GM12878 (cell line): ENCODE measurements at regions not wholly inside any gene's neighbourhood (a gene's known extent, or its start where the extent isn't known, plus 50 kb on each side); places are given as distances from the start of the nearest gene placed in this dataset.

Experiments
- ATAC-seq: fragments of 200-7000 bp; cut with Tn5 transposase; 3 replicates; pipeline ENCODE4 v1.9.1; 2020; ENCODE audit warnings: mild to moderate bottlenecking, moderate library complexity
- BruUV-seq: library from RNA; stranded (reverse); fragments of 400-500 nt; replicated peaks from 2 replicates; lab custom pipeline; 2021; lab: Mats Ljungman, UMichigan
- CTCF ChIA-PET: fragments of 300-600 bp; sonication (Branson Sonifier 250); formaldehyde crosslinking; extraction: SDS; loops from one replicate; lab custom pipeline; 2021; ENCODE audit warnings: inconsistent platforms; lab: Yijun Ruan, JAX
- POLR2A ChIA-PET: fragments of 350-600 bp; formaldehyde crosslinking; extraction: SDS; loops from one replicate; lab custom pipeline; 2021; ENCODE audit warnings: inconsistent platforms; lab: Charles Lee
- RAD21 ChIA-PET: fragments of 300-600 bp; sonication (Branson Sonifier 250); formaldehyde crosslinking; loops from one replicate; lab custom pipeline; 2023; ENCODE audit warnings: antibody characterized with exemption; ENCODE audit not compliant: unreplicated experiment; lab: Charles Lee
- SMC1A ChIA-PET: fragments of 300-600 bp; sonication (Branson Sonifier 250); formaldehyde crosslinking; loops from one replicate; lab custom pipeline; 2023; ENCODE audit not compliant: unreplicated experiment, uncharacterized antibody; lab: Charles Lee
- DNase-seq: peaks from one replicate; pipeline ENCODE4 v3.0.0-alpha.2; 2011; ENCODE audit warnings: low read depth, low spot score
- FAIRE-seq: peaks from 3 replicates; lab custom pipeline; 2011; peaks lifted over from hg19 to GRCh38; lab: Jason Lieb, UNC
- H2AFZ ChIP-seq: 2 replicates; pipeline ENCODE4 v1.6.0; 2011; ENCODE audit warnings: low read depth, low read length, control low read depth; ENCODE audit not compliant: control insufficient read depth
- H3K27ac ChIP-seq: 2 replicates; pipeline ENCODE4 v1.5.1; 2011; ENCODE audit warnings: control low read depth; ENCODE audit not compliant: control insufficient read depth, insufficient read depth
- H3K27me3 ChIP-seq, 2 experiments: replicated peaks in 1 of 2; 2 replicates each; pipeline versions ENCODE4 v1.6.0 to v1.6.1; 2011; ENCODE audit warnings: low read length in 1 of 2; ENCODE audit not compliant: control insufficient read depth in 2 of 2, insufficient read depth in 2 of 2
- H3K36me3 ChIP-seq, 2 experiments: 2 replicates each; pipeline ENCODE4 v1.5.1; 2011; ENCODE audit warnings: low read length in 1 of 2; ENCODE audit not compliant: control insufficient read depth in 2 of 2, insufficient read depth in 2 of 2
- H3K4me1 ChIP-seq: 2 replicates; pipeline ENCODE4 v1.6.1; 2011; ENCODE audit warnings: mild to moderate bottlenecking, low read length, moderate library complexity, mixed read lengths; ENCODE audit not compliant: control insufficient read depth, insufficient read depth
- H3K4me2 ChIP-seq: 2 replicates; pipeline ENCODE4 v1.6.0; 2011; ENCODE audit warnings: control low read depth; ENCODE audit not compliant: control insufficient read depth, insufficient read depth
- H3K4me3 ChIP-seq: fragments of 200-600 bp; sonication (generic); 2 replicates; pipeline ENCODE4 v1.5.1; 2016
- H3K79me2 ChIP-seq: 2 replicates; pipeline ENCODE4 v1.6.0; 2011; ENCODE audit warnings: low read length; ENCODE audit not compliant: control insufficient read depth, insufficient read depth
- H3K9ac ChIP-seq: 2 replicates; pipeline ENCODE4 v1.8.0; 2011; ENCODE audit warnings: low read length, control low read depth, mixed read lengths; ENCODE audit not compliant: control insufficient read depth, insufficient read depth
- H3K9me3 ChIP-seq: replicated peaks from 3 replicates; pipeline ENCODE4 v1.5.1; 2011; ENCODE audit warnings: mild to moderate bottlenecking, low read length; ENCODE audit not compliant: control insufficient read depth, insufficient read depth
- H4K20me1 ChIP-seq: 2 replicates; pipeline ENCODE4 v1.6.0; 2011; ENCODE audit not compliant: control insufficient read depth, insufficient read depth
- BHLHE40 ChIP-seq, 2 experiments: fragments of 450-650 bp in 1 of 2; IDR thresholded peaks; 2 replicates each; pipeline ENCODE4 v1.6.1; 2011 to 2017; ENCODE audit warnings: low read depth in 2 of 2, borderline replicate concordance in 1 of 2, improper control_type of control experiment in 1 of 2, low read length in 1 of 2, mild to moderate bottlenecking in 1 of 2
- CEBPB ChIP-seq, 2 experiments: fragments of 150-350 bp in 1 of 2; IDR thresholded peaks; 2 replicates each; pipeline ENCODE4 v1.6.1; 2012 to 2014; ENCODE audit warnings: low read depth in 2 of 2, low read length in 2 of 2, borderline replicate concordance in 1 of 2, inconsistent platforms in 1 of 2
- CREB1 ChIP-seq: IDR thresholded peaks from 2 replicates; pipeline ENCODE4 v1.6.1; 2012; ENCODE audit warnings: low read depth, mild to moderate bottlenecking, inconsistent platforms
- ETV6 ChIP-seq, 2 experiments: fragments of 450-650 bp in 1 of 2; IDR thresholded peaks in 1 of 2; conservative IDR thresholded peaks in 1 of 2; 2 replicates each; pipeline ENCODE4 v1.6.1; 2014; ENCODE audit warnings: antibody characterized with exemption in 1 of 2, borderline replicate concordance in 1 of 2, low read depth in 1 of 2, mild to moderate bottlenecking in 1 of 2, moderate library complexity in 1 of 2
- MYB ChIP-seq: fragments of 150-350 bp; IDR thresholded peaks from 2 replicates; pipeline ENCODE4 v1.6.1; 2014; ENCODE audit warnings: mild to moderate bottlenecking, low read depth, low read length, borderline replicate concordance
- PAX5 ChIP-seq: IDR thresholded peaks from 2 replicates; pipeline ENCODE4 v1.6.1; 2011; ENCODE audit warnings: low read depth, low read length, borderline replicate concordance
- RAD21 ChIP-seq: IDR thresholded peaks from 2 replicates; pipeline ENCODE4 v1.6.1; 2011; ENCODE audit warnings: mild to moderate bottlenecking, low read depth, low read length, moderate library complexity; ENCODE audit not compliant: insufficient read depth
- SMC3 ChIP-seq: IDR thresholded peaks from 2 replicates; pipeline ENCODE4 v1.6.1; 2011; ENCODE audit warnings: low read length, improper control_type of control experiment, borderline replicate concordance
- SUPT20H ChIP-seq: IDR thresholded peaks from 2 replicates; pipeline ENCODE4 v1.6.1; 2011; ENCODE audit warnings: low read depth, mild to moderate bottlenecking, low read length, moderate library complexity, borderline replicate concordance; ENCODE audit not compliant: control insufficient read depth
- TCF12 ChIP-seq: IDR thresholded peaks from 2 replicates; pipeline ENCODE4 v1.6.1; 2011; ENCODE audit warnings: low read depth, mild to moderate bottlenecking, low read length
- YY1 ChIP-seq: IDR thresholded peaks from 2 replicates; pipeline ENCODE4 v1.6.1; 2011; ENCODE audit warnings: low read depth, mild to moderate bottlenecking, low read length
- WGBS: methylation state at CpG from one replicate; pipeline ENCODE4 v1.1.6; 2016; ENCODE audit warnings: low lambda C conversion rate; ENCODE audit not compliant: insufficient replicate concordance, insufficient coverage; ENCODE audit errors: missing lambda C conversion rate; 5-methylcytosine and 5-hydroxymethylcytosine counted together
- in situ Hi-C: fragments of 300-500 bp; cut with MboI; formaldehyde crosslinking; loops from 9 replicates; pipeline ENCODE4 v1.14.3; 2018; ENCODE audit warnings: mixed read lengths
- intact Hi-C: fragments of 100-400 bp; cut with micrococcal nuclease; formaldehyde crosslinking; loops from one replicate; pipeline ENCODE4 v1.14.2; 2022; ENCODE audit not compliant: unreplicated experiment
- TF ChIP-seq, protein P1 (sequence below), 3 experiments: IDR thresholded peaks in 2 of 3; conservative IDR thresholded peaks in 1 of 3; 2 replicates each; pipeline ENCODE4 v1.5.1; 2011; ENCODE audit warnings: low read depth in 3 of 3, low read length in 3 of 3, mild to moderate bottlenecking in 3 of 3, control low read depth in 2 of 3, moderate library complexity in 2 of 3, inconsistent platforms in 1 of 3, mixed read lengths in 1 of 3; ENCODE audit not compliant: control insufficient read depth in 2 of 3, insufficient read depth in 1 of 3; ENCODE audit errors: extremely low read depth in 1 of 3
- TF ChIP-seq, protein P2 (sequence below): fragments of 450-650 bp; IDR thresholded peaks from 2 replicates; pipeline ENCODE4 v1.6.1; 2017; ENCODE audit warnings: borderline replicate concordance

DNA sequence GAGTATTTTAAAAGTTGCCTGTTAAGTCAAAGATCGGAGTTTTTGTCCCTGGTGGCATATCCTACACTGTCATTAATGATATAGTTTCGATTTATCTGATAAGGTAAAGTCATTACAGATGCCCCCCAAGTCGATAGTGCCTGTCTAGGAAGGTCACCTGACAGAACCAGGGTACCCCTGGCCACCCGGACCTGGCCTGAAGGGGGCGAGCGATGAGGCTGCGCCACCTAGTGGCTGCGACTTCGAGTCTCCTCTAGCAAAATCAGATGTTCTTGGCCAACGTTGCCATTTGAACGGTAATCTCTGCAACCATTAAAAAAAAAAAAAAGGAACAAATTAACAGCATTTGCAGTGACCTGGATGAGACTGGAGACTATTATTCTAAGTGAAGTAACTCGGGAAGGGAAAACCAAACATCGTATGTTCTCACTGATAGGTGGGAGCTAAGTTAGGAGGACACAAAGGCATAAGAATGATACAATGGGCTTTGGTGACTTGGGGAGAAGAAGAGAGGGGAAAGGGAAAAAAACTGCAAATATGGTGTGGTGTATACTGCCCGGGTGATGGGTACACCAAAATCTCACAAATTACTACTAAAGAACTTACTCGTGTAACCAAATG is 565.1 kb downstream of the LIG4 start:
- Histone ChIP-seq H3K36me3 (no peaks in the 10 kb centered on the region), H2AFZ (no peak overlapping the region), H3K9me3 (no peaks in the 10 kb centered on the region), H3K4me3 (no peak overlapping the region), H3K9ac (no peak overlapping the region), H3K4me2 (no peak overlapping the region), H3K4me1 (no peaks in the 10 kb centered on the region), H3K79me2 (no peaks in the 10 kb centered on the region), H4K20me1 (no peaks in the 10 kb centered on the region), H3K27me3 (no peaks in the 10 kb centered on the region), H3K27ac (no peak overlapping the region)
- ChIA-PET POLR2A (interaction anchor here (0.6 kb wide), 1 partner anchor 433 kb away, joined by 5 read pairs; no protein-coding TSS in a partner anchor), CTCF (interaction anchor here (0.6 to 2.8 kb wide), 22 partner anchors 8 to 506 kb away, joined by 3 to 21 read pairs (median 4); no protein-coding TSS in a partner anchor), RAD21 (interaction anchor here (1.3 kb wide), 1 partner anchor 277 kb away, joined by 5 read pairs; no protein-coding TSS in a partner anchor), SMC1A (interaction anchor here (1.1 to 2.4 kb wide), 2 partner anchors 435 to 438 kb away, joined by 4 to 16 read pairs; no protein-coding TSS in a partner anchor)
- WGBS = 9% methylated on average over 15 of the region's 15 CpGs
- no peak for DNase-seq
- in situ Hi-C loops (loop anchor here (10.0 kb wide), 1 partner anchor 435 kb away; no protein-coding TSS in a partner anchor), intact Hi-C loops (loop anchor here (1.0 to 2.0 kb wide), 2 partner anchors 277 to 439 kb away; no protein-coding TSS in a partner anchor)
- peak; percentile 92 for ATAC-seq
- peak; percentile 52 for FAIRE-seq
- TF ChIP-seq SMC3 (peak; percentile 62), CREB1 (no peak), BHLHE40 (IDR thresholded peaks at IDR 0.05; ENCODE audit: borderline replicate concordance in 1 of 2, low read depth in 2 of 2, low read length in 1 of 2) (peak in 1 of 2 experiments; percentile 10; a peak in 1 of 4 replicates), CEBPB (IDR thresholded peaks at IDR 0.05; ENCODE audit: borderline replicate concordance in 1 of 2, low read depth in 2 of 2, low read length in 2 of 2) (no peak), RAD21 (peak; percentile 62), SUPT20H (no peak), TCF12 (no peak), ETV6 (conservative IDR thresholded peaks at IDR 0.05 in 1 of 2, IDR thresholded peaks at IDR 0.05 in 1 of 2; ENCODE audit: borderline replicate concordance in 1 of 2, low read depth in 1 of 2) (no peak), MYB (no peak), YY1 (0 out of 2 replicates have a peak, but pooled peaks have one; percentile 37), PAX5 (no peak)
- TF ChIP-seq, protein P1, sequence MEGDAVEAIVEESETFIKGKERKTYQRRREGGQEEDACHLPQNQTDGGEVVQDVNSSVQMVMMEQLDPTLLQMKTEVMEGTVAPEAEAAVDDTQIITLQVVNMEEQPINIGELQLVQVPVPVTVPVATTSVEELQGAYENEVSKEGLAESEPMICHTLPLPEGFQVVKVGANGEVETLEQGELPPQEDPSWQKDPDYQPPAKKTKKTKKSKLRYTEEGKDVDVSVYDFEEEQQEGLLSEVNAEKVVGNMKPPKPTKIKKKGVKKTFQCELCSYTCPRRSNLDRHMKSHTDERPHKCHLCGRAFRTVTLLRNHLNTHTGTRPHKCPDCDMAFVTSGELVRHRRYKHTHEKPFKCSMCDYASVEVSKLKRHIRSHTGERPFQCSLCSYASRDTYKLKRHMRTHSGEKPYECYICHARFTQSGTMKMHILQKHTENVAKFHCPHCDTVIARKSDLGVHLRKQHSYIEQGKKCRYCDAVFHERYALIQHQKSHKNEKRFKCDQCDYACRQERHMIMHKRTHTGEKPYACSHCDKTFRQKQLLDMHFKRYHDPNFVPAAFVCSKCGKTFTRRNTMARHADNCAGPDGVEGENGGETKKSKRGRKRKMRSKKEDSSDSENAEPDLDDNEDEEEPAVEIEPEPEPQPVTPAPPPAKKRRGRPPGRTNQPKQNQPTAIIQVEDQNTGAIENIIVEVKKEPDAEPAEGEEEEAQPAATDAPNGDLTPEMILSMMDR (IDR thresholded peaks at IDR 0.05 in 2 of 3, conservative IDR thresholded peaks at IDR 0.05 in 1 of 3; ENCODE audit: control insufficient read depth in 2 of 3, extremely low read depth in 1 of 3, insufficient read depth in 1 of 3, low read depth in 3 of 3, low read length in 3 of 3) = peak; percentile 77 to 91 (median 81)
- TF ChIP-seq, protein P2, sequence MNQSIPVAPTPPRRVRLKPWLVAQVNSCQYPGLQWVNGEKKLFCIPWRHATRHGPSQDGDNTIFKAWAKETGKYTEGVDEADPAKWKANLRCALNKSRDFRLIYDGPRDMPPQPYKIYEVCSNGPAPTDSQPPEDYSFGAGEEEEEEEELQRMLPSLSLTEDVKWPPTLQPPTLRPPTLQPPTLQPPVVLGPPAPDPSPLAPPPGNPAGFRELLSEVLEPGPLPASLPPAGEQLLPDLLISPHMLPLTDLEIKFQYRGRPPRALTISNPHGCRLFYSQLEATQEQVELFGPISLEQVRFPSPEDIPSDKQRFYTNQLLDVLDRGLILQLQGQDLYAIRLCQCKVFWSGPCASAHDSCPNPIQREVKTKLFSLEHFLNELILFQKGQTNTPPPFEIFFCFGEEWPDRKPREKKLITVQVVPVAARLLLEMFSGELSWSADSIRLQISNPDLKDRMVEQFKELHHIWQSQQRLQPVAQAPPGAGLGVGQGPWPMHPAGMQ = no peak
- BruUV-seq = no TSS peak
